Astrocyte of the hippocampus (primary cell): ENCODE measurements at regions not wholly inside any gene's neighbourhood (a gene's known extent, or its start where the extent isn't known, plus 50 kb on each side); places are given as distances from the start of the nearest gene placed in this dataset.
"Not testable (repeated sequence)": the region's sequence is repeated elsewhere in the genome, so short reads cannot be mapped to it uniquely, and the experiment has no call there.

Source experiments
- DNase-seq: peaks from one replicate; pipeline ENCODE4 v3.0.0; 2011; ENCODE audit warnings: low read depth, low spot score

DNA sequence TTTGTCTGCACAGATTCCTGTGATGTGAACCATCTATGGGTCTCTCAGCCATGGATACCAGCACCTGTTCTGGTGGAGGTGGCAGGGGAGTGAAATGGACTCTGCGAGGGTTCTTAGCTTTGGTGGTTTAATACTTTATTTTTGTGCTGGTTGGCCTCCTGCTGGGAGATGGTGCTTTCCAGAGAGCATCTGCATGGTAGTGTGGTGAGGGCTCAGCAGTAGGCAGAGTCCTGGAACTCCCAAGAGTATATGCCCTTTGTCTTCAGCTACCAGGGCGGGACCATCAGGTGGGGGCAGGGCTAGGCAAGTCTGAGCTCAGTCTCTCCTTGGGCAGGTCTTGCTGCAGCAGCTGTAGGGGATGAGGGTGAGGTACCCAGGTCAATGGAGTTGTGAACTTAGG is 97.5 kb upstream of the TRIM2 start:
- DNase-seq, result not testable (repeated sequence)

DNA sequence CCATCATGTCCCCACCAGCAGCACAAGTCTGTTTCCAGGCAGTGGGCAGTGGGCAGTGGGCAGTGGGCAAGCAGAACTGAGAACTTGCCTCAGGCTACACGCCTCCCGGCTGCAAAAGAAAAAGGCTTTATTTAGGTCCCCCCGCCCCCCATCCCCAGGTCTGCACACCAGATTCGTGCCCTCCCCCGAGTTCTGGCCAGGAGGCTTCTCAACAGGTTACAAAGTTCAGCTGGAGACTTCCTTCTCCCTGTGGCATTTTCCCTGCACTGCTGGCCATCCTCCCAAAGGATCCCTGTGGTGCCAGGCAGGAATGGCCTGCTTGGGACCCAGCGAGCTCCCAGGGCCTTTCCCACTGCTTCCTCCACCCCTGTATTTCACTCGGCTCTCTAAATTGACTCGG is 97.0 kb upstream of the TRIM2 start:
- DNase-seq, result no peak

DNA sequence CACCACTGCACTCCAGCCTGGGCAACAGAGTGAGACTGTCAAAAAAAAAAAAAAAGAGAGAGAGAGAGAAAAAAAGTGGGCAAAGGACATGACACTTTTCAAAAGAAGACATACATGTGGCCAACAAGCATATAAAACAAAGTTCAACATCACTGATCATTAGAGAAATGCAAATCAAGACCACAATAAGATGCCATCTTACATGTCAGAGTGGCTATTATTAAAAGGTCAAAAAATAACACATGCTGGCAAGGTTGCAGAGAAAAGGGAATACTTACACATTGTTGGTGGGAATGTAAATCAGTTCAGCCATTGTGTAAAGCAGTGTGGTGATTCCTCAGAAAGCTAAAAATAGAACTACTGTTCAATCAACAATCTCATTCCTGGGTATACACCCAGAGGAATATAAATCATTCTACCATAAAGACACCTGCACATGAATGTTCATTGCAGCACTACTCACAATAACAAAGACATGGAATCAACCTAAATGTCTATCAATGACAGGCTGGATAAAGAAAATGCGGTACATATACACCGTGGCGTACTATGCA is 94.9 kb upstream of the TRIM2 start:
- DNase-seq, result no peak

DNA sequence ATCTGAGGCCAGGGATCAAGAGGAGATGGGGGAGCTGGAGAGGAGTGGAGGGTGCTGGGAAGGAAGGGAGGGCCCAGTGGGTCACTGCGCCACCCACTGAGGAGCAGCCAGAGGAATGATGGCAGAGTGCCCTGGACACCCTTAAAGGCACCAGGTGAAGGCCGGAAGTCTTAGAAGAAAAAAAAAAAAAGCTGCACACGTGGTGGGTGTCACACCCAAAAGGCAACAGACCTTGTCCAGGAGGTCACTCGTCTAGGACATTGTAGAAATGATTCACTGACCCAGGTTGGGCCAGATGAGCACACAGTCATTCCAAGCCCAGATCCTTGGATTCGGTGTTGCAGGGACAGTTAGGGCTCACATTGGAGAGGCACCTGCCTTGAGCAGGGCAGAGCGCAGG is 93.5 kb upstream of the TRIM2 start:
- no peak for DNase-seq

DNA sequence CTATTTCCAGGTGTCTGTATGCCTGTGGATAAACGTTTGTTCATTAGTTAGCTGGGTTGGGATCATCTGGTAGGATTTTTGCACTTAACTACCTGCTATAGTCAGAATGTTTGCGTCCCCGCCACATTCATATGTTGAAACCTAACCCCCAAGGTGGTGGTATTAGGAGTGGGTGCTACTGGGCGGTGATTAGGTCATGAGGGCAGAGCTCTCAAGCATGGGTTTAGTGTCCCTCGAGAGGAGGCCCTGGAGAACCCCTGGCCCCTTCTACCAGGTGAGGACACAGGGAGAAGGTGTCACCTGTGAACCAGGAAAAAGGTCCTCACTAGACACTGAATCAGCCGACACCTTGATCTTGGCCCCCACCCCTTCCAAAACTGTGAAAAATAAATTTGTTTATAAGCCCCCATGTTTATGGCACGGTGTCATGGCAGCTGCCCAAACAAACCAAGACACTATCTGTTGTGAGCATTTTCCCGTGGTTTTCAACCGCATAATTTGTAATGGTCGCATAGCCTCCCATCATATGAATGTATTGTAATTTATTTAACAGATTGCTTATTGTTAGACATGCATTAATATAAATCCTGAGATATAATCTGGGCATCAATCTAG is 92.7 kb upstream of the TRIM2 start:
- no peak for DNase-seq

DNA sequence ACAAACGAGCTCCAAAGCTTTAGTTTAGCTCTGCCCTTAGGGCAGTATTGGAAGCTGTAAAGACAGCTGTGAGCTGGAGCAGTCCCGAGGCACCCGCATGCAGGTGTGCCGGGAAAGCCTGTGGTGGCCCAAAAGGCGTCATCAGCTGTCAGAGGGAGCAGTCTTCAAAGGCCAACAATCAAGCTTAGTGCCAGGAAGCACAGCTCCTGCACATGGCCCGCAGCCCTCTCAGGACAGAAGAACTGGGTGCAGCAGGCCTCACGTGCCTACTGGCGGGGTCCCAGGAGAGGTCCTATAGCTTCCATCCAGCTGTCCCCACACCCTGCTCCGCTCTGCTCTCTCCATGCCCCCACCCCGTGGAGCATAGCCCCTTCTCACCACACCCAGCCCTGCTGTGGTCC is 92.2 kb upstream of the TRIM2 start:
- DNase-seq, result no peak

DNA sequence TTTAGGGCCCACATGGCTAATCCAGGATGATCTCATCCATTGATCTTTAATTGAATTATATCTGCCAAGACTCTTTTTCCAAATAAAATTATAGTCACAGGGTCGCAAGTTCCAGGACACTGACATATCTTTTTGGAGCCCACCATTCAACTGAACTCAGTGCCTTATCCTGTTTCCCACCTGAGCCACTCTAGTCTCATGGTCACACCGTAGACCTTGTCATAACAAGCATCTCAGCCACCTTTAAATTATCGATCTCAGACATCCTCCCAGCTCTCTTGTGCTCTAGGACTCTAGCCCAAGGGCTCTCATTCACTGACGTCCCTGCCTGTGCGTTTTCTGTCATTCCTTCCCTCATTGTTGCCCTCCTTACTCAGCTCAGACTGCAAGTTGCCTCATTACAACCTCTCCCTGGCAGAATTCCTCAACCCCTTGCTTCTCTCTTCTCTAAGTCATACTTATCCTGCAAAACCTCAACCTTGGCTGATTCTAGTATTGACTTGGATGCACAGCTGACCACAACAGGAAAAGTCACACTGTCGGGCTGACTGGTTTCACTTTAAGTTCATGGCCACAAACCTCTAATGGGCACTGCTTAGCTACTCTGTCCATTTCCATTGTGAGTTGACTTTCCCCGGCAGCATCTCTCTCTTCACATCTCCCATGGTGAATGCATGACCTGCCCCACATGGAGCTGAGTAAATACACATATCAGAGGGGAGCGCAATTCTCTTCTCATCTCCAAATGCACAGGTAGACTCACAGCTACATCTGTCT is 91.0 kb upstream of the TRIM2 start:
- DNase-seq, result peak; percentile 86

DNA sequence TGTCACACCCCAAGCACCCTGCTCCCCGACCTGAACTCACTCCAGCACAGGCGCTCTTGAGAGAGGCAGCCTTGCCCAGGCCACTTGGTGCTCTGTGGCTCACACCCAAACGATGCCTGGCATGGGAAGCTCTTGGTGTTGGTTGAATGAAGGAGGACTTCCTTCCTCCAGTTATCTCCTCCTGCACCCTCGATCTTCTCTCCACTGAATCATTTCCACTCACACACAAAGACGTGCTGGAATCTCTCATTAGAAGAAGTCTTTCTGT is 90.5 kb upstream of the TRIM2 start:
- DNase-seq, result no peak

DNA sequence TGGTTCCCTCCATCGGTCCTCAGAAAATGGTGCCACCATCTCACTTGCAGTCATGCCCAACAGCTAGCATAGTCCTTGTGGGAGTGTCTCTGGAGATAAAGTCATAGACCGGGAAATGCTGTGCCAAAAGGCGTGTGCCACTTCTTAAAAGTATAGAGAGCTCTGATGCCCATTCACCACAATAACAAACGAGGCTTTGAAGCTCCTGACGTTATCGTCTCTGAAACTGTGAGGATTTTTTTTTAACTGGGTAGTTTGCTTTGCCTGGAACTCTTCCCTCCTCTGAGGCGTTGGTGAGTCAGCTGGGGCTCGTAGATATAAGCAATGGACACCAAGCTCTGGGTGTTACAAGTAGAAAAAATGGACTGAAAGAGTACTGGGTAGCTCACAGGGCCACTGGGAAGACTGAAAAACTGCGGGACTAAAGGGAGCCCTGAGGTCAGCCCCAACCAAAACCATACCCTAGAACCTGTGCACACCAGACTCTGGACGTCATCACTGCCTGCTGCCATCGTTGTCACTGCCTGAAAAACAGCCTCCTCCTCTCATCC is 89.4 kb upstream of the TRIM2 start:
- peak; percentile 86 for DNase-seq

DNA sequence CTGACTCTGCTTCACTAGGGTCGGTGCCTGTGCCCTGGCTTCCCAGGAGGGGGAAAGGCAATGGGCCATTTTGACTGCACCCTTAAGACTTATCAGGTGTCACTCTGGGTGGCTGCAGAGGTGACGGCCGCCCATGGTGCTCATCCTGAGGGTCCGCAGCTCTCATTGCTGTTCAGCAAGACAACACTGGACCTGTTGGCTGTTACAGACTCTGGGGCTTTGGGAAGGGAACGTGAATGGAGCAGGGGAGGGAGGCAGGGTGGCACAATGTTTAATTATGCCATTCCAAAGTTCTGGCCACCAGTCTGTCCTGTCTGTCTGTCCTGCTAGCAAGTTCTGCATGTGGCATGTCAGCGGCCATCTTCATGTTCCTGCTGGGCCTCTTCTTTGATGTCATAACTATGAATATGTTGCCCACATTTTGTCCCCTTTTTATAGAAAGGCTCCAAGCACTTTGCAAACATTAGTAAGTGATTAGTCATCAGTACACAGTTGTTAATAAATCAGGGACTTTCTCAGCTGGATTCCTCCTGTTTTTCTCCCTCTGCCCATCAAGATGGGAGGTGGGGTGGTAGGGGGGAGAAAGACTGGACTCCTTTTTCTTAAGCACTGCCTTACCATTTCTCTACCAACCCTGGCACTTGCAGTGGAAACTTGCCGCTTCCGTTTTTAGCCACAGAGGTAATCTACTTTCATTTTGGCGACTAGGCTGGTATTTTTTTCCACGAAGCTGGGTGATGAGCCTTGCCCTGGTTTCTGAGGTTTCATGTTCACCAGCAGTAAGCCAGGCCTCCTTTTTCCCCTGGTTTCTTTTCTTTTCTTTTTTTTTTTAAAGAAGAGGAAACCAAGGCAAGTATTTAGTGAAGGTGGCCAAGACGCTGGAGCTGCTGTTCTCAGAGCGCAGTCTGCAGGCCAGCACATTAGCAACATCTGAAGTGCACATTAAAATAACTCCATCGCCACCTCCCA is 88.6 kb upstream of the TRIM2 start:
- DNase-seq, result peak; percentile 87

DNA sequence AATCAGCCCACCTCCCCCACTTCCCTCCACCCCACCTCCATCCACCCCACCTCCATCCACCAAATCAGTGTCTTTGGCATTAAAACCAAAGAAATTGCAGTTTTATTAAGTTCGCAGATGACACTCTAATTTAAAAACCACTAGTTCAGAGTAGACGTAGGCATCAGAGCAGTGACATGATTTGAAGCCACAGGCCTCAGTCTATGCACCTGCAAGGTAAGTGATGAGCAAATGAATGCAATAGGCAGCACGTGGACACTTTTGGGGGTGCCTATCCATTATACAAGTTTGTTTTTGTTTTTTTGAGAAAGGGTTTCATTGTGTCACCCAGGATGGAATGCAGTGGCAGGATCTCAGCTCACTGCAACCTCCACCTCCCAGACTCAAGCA is 88.0 kb upstream of the TRIM2 start:
- no peak for DNase-seq

DNA sequence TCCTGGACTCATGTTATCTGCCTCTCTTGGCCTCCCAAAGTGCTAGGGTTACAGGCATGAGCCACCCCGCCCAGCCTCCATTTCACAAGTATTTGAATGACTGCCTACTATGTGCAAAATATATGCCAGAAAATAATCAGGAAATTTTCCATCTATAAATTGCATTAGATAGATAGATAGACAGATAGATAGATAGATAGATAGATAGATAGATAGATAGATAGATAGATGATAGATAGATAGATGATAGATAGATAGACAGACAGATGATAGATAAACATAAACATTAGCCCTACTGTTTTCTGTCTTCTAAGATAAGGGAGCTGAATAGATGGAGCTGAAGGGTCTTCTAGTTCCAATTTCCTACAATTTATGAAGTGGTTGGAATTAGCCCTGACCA is 87.4 kb upstream of the TRIM2 start:
- DNase-seq, result no peak

DNA sequence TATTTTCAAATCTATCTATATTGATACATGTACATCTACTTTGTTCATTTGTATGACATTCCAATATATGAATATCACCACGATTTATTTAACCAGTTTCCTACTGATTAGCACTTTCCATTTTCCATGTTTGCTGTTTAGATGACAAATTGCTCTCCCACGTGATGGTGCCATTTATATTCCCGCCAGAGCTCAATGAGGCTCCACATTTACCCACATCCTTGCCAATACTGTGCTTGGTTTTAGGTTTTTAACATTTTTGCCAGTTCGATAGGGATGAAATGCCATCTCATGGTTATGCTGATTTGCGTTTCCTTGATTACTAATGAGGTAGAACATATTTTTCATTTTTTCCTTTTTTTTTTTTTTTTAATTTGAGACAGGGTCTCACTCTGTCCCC is 86.7 kb upstream of the TRIM2 start:
- no peak for DNase-seq

DNA sequence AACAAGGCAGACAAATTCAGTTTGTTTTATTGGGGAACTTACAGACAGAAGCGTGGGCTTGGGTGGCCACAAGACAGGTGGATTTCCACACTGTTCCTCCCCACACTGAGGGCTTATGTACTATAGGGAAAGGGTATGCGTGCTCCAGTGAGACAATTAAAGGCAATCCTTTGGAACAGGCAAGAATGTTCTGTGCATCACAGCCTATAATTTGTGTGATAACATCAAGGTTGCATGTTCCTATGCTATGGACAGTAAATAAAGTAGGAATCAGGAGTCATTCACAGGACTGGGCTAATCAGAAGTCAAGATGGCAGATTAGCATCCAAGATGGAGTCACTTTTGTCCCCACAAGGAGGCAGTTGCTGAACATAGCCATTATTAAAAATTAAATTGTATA is 84.6 kb upstream of the TRIM2 start:
- DNase-seq, result no peak

DNA sequence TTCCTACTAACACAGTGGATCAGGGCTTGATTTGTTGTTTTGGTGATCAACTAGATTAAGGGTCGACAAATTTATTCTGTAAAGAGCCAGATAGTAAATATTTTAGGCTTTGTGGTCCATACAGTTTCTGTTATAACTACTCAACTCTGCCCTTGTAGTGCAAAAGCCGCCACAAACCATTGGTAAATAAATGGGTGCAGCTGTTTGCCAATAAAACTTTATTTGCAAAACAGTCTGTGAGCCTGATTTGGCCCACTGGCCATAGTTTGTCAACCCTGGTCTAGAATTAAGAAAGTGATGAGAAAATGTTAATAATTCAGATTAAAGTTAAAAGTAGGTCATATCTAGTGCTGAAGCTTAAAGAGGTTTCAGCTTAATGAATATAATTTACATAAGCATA is 84.0 kb upstream of the TRIM2 start:
- DNase-seq, result no peak

DNA sequence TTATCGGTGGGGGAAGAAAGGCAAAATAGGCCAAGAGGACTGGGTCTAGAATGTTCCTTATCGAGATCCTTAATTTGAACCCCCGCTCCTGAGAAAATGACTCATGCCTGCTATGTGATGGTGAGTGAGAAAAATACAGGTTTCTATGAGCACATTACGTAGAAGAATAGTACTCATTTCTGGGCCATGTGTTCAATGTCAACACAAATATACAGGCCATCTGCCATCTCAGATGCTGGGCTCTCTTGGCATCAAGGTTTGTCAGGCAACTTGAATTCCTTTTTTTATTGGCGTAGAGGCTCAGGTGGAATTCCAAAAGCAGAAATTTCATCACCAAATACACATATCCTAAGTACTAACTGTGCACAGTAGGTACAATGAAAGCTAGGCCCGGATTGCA is 81.4 kb upstream of the TRIM2 start:
- DNase-seq, result no peak

DNA sequence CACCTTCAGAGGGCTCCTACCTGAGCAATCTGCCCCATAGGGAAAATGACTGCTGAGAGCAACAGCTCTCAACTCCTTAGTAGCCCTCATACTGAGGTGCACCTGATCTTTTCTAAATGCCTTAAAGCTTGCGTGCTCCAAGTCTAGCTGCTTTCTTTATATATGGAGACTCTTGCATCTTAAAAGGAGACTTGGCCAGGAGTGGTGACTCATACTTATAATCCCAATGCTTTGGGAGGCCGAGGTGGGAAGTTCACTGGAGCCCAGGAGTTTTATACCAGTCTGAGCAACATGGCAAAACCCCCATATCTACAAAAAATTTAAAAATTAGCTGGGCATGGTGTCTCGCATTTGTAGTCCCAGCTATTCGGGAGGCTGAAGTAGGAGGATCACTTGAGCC is 78.1 kb upstream of the TRIM2 start:
- DNase-seq, result peak; percentile 65

DNA sequence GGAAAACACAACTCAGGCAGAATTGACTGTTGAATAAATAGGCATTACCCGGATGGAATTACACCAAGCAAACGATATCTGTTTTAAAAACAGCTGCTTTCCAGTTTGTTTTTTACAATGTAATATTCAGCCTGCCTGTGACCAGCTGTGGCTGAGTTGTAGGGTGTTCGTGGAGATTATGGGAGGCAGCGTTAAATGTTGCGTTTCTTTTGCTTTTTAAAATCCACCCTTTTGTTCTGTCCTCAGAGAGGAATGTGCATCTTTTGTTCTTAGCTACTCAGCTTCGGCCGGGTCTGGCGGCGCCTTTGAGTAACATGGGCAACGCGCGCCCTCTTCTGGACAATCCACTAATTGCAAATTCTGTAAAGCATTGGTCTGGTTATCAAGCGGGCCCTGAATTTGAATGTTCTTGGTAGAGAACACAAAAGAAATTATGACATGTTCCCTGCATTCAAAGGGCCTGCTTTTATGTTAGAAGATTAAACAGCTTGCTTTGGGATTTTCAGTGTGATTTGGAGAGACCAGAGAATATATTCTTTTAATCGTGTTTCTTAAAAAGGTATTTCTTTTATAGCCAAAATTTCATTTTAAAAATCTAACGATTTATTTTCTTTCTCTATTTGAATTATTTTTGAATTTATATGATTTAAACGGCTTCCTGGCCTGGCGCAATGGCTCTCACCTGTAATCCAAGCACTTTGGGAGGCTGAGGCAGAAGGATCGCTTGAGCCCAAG is 76.3 kb upstream of the TRIM2 start:
- DNase-seq, result peak; percentile 96

DNA sequence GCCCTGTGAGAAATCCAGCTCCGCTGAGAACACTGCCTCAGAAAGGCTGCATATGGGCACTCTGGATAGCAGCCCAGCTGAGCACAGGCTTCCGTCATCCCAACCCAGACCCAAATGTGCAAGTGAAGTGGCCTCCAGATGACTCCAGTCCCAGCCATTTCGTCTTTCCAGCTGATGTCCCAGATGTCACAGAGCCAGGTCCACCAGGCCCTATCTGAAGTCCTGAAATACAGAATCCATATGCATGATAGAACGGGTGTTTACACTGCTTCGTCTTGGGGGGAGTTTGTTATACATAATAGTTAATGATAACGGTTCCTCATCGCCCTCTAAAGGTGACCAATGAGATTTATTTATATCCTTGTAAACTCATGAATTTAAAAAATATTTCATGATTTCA is 72.6 kb upstream of the TRIM2 start:
- no peak for DNase-seq

DNA sequence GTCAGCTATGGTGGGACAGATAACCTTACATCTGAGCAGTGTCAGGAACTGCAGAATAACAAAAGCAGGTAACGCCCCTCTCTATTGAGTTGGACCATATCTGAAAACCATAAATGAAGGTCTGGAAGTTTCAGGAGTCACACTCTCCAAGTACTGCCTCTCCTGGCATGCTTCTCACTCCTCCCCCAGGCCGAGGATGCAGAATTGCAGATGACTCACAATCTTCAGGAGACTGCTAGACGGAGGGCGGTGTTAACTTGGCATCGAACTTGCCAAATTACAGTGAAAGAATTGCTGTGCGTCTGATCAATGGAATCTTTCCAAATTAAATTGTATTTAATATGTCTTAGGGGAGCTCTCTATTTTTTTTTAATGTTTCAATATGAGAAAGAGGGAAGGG is 67.1 kb upstream of the TRIM2 start:
- peak; percentile 91 for DNase-seq
